Left lung (tissue), 4 donors: ENCODE measurements at regions not wholly inside any gene's neighbourhood (a gene's known extent, or its start where the extent isn't known, plus 50 kb on each side); places are given as distances from the start of the nearest gene placed in this dataset.

Source experiments
- ATAC-seq: fragments of 200-7000 bp; cut with Tn5 transposase; one replicate; pipeline ENCODE4 v1.9.1; 2020; ENCODE audit warnings: moderate library complexity
- DNase-seq, 4 donors: peaks; one replicate each; pipeline ENCODE4 v3.0.0-alpha.2; 2013 to 2020
- H3K27ac ChIP-seq, 2 donors: fragments of 200-600 bp; sonication (generic) in 1 of 2; one replicate each; pipeline versions ENCODE4 v1.5.0 to v1.8.0; 2020 to 2021
- H3K27me3 ChIP-seq, 2 donors: fragments of 200-600 bp; sonication (generic) in 1 of 2; one replicate each; pipeline versions ENCODE4 v1.5.0 to v1.8.0; 2020 to 2021
- H3K36me3 ChIP-seq, 2 donors: fragments of 200-600 bp; sonication (generic) in 1 of 2; one replicate each; pipeline versions ENCODE4 v1.5.0 to v1.8.0; 2020 to 2021
- H3K4me1 ChIP-seq, 2 donors: fragments of 200-600 bp; one replicate each; pipeline ENCODE4 v1.8.0; 2021
- H3K4me3 ChIP-seq, 2 donors: fragments of 200-600 bp; sonication (generic) in 1 of 2; one replicate each; pipeline versions ENCODE4 v1.5.0 to v1.8.0; 2020 to 2021; ENCODE audit warnings: mild to moderate bottlenecking in 1 of 2
- H3K9me3 ChIP-seq, 2 donors: fragments of 200-600 bp; sonication (generic) in 1 of 2; one replicate each; pipeline versions ENCODE4 v1.5.0 to v1.8.0; 2020 to 2021
- intact Hi-C, 2 donors: fragments of 100-400 bp; cut with DNase I; formaldehyde crosslinking; loops; one replicate each; pipeline versions ENCODE4 v1.11.2 to v1.14.2; 2022
- TF ChIP-seq, protein P1 (sequence below), 2 donors: fragments of 200-600 bp; sonication (generic) in 1 of 2; IDR thresholded peaks; one replicate each; pipeline versions ENCODE4 v1.5.0 to v1.8.0; 2021; ENCODE audit warnings: antibody characterized with exemption in 2 of 2
- donor health status: DM: no; HTN: yes; CAD: no.
- donor health status: DM: no; HTN: no; CAD: no.

DNA sequence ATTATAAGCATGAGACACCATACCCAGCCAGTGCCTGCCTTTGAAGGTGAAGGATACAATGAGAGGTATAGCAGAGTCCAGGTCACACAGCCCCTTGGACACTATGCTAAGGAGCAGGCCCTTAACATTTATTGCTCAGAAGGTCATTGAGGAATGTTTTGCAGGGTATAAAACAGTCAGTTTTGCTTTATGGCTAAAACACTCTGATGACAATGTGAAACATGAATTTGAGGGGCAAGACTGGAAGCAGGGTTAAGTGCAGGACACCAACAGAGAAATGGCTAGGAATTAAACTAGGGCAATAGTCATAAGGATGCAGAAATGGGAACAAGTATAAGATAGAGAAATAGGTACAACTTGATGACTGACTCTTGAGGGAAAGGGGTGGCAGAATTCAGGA lies 141.1 kb downstream of the METTL4 start:
- no peak overlapping the region for H3K27ac ChIP-seq
- intact Hi-C loops: no loop called here
- TF ChIP-seq, protein P1, sequence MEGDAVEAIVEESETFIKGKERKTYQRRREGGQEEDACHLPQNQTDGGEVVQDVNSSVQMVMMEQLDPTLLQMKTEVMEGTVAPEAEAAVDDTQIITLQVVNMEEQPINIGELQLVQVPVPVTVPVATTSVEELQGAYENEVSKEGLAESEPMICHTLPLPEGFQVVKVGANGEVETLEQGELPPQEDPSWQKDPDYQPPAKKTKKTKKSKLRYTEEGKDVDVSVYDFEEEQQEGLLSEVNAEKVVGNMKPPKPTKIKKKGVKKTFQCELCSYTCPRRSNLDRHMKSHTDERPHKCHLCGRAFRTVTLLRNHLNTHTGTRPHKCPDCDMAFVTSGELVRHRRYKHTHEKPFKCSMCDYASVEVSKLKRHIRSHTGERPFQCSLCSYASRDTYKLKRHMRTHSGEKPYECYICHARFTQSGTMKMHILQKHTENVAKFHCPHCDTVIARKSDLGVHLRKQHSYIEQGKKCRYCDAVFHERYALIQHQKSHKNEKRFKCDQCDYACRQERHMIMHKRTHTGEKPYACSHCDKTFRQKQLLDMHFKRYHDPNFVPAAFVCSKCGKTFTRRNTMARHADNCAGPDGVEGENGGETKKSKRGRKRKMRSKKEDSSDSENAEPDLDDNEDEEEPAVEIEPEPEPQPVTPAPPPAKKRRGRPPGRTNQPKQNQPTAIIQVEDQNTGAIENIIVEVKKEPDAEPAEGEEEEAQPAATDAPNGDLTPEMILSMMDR (IDR thresholded peaks at IDR 0.05): no peak
- H3K27me3 ChIP-seq: no peaks in the 10 kb centered on the region
- ATAC-seq (no peak), DNase-seq (no peak)
- peaks cover 0 to 13% of the 10 kb centered on the region in 2 donors for H3K9me3 ChIP-seq
- H3K4me1 ChIP-seq: no peaks in the 10 kb centered on the region
- H3K4me3 ChIP-seq: no peak overlapping the region
- no peaks in the 10 kb centered on the region for H3K36me3 ChIP-seq

DNA sequence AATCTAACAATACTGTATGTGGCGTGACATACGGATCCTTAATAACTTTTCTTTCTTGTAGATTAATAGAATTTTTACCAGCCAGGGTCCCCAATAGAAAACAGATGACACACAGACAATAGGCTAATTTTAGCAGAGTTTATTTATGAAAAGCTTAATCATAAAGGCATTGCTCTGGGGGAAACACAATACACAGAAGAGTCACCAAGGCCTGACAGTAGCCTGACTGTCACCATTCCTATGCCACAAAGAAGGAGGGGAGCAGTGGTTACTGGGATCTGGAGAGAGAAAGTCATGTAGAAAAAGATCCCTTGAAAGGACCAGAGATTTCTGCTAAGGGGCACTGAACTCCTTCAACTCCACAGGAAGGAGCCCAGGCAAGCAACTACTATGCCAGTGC lies 139.5 kb downstream of the METTL4 start:
- intact Hi-C loops: no loop called here
- Histone ChIP-seq H3K36me3 (no peaks in the 10 kb centered on the region), H3K4me3 (no peak overlapping the region), H3K9me3 (peaks cover 0 to 13% of the 10 kb centered on the region in 2 donors), H3K27me3 (no peaks in the 10 kb centered on the region), H3K27ac (no peak overlapping the region), H3K4me1 (no peaks in the 10 kb centered on the region)
- ATAC-seq: no peak
- TF ChIP-seq, protein P1 (IDR thresholded peaks at IDR 0.05): no peak
- no peak for DNase-seq

DNA sequence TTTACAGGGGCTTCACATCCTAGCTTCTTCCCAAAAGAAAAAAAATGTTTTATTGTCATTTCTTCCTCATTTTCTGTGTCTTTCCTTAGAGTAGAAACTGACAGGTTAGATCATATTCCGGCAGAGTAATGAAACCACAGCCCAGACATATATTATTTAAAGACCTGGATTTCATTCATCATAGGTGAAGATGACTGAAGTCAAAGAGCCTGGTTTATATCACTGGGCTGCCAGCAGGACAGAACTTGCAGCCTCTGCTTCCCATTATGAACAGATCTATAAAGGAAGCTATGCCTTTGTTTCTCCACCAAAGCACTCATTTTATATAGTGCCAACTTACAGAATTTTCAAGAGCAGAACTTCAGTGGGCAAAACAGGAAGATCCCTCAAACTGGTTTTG lies 137.9 kb downstream of the METTL4 start:
- Histone ChIP-seq H3K27me3 (no peaks in the 10 kb centered on the region), H3K36me3 (no peaks in the 10 kb centered on the region), H3K4me1 (no peaks in the 10 kb centered on the region), H3K4me3 (no peak overlapping the region), H3K9me3 (peaks cover 0 to 13% of the 10 kb centered on the region in 2 donors), H3K27ac (no peak overlapping the region)
- TF ChIP-seq, protein P1 (IDR thresholded peaks at IDR 0.05): no peak
- DNase-seq (no peak), ATAC-seq (no peak)
- intact Hi-C loops: no loop called here

DNA sequence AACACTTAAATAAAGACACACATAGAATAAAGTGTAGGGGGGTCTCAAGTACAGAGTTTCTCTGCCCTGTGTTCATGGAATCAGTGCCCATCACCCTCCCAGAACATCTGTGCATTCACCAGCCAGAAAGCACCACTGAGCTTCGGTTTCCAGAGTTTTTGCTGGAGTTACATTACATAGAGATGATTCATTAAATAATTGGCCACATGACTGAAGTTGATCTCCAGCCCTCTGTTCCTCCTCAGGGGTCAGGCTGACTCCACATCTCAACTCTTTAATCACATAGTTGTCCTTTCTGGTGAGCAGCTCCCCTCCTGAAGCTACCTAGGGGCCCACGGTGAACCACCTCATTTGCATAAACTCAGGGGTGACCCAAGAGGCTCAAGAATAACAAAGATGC lies 129.8 kb downstream of the METTL4 start:
- intact Hi-C loops: no loop called here
- H3K36me3 ChIP-seq: no peaks in the 10 kb centered on the region
- DNase-seq (no peak), ATAC-seq (no peak)
- no peaks in the 10 kb centered on the region for H3K27me3 ChIP-seq
- no peaks in the 10 kb centered on the region for H3K4me1 ChIP-seq
- H3K9me3 ChIP-seq: no peaks in the 10 kb centered on the region
- H3K27ac ChIP-seq: no peak overlapping the region
- TF ChIP-seq, protein P1 (IDR thresholded peaks at IDR 0.05): no peak
- H3K4me3 ChIP-seq: no peak overlapping the region

DNA sequence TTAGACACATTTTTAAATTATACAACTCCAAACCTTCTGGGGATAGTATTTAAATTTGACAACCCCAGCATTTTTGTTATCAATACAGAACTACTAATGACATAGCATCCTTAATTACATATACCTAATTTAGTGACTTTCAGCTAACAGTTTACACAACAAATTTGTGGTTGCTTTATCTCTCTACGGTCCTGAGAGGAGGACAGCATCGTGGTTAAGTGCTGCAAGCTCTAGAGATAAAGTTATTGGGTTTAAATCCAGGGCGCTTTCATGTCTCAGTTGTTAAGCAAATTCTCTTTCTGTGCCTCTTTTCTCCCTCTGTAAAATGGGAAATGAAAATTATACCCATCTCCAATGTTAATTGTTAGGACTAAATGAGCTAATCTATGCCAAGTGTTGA lies 129.3 kb downstream of the METTL4 start:
- H3K4me3 ChIP-seq: no peak overlapping the region
- H3K27me3 ChIP-seq: no peaks in the 10 kb centered on the region
- no peaks in the 10 kb centered on the region for H3K36me3 ChIP-seq
- H3K4me1 ChIP-seq: no peaks in the 10 kb centered on the region
- no peaks in the 10 kb centered on the region for H3K9me3 ChIP-seq
- intact Hi-C loops: no loop called here
- ATAC-seq (no peak), DNase-seq (no peak)
- H3K27ac ChIP-seq: no peak overlapping the region
- TF ChIP-seq, protein P1 (IDR thresholded peaks at IDR 0.05): no peak
